Glutamatergic neuron (in vitro differentiated cells): ENCODE measurements at regions not wholly inside any gene's neighbourhood (a gene's known extent, or its start where the extent isn't known, plus 50 kb on each side); places are given as distances from the start of the nearest gene placed in this dataset.
"Not testable (repeated sequence)": the region's sequence is repeated elsewhere in the genome, so short reads cannot be mapped to it uniquely, and the experiment has no call there.

Source experiments
- DNase-seq: peaks from one replicate; pipeline ENCODE4 v3.0.0; 2022
- H3K27ac Mint-ChIP-seq: one replicate; pipeline ENCODE4 v1.8.0; 2020; ENCODE audit warnings: mild to moderate bottlenecking, mixed read lengths, inconsistent platforms; ENCODE audit not compliant: unreplicated experiment
- H3K27me3 Mint-ChIP-seq: one replicate; pipeline ENCODE4 v1.8.0; 2020; ENCODE audit warnings: mild to moderate bottlenecking, moderate library complexity, mixed read lengths, inconsistent platforms; ENCODE audit not compliant: unreplicated experiment
- H3K36me3 Mint-ChIP-seq: one replicate; pipeline ENCODE4 v1.8.0; 2020; ENCODE audit warnings: mild to moderate bottlenecking, mixed read lengths, inconsistent platforms; ENCODE audit not compliant: unreplicated experiment
- H3K4me1 Mint-ChIP-seq: one replicate; pipeline ENCODE4 v1.8.0; 2020; ENCODE audit warnings: mild to moderate bottlenecking, low read depth, mixed read lengths, inconsistent platforms; ENCODE audit not compliant: unreplicated experiment
- H3K4me3 Mint-ChIP-seq: one replicate; pipeline ENCODE4 v1.8.0; 2020; ENCODE audit warnings: mild to moderate bottlenecking, mixed read lengths, inconsistent platforms; ENCODE audit not compliant: unreplicated experiment
- H3K9me3 Mint-ChIP-seq: one replicate; pipeline ENCODE4 v1.8.0; 2020; ENCODE audit warnings: mild to moderate bottlenecking, moderate library complexity, mixed read lengths, inconsistent platforms; ENCODE audit not compliant: unreplicated experiment
- CTCF ChIP-seq: fragments of 200-600 bp; sonication (generic); IDR thresholded peaks from one replicate; pipeline ENCODE4 v1.5.0; 2021; ENCODE audit not compliant: partially characterized antibody, unreplicated experiment

DNA sequence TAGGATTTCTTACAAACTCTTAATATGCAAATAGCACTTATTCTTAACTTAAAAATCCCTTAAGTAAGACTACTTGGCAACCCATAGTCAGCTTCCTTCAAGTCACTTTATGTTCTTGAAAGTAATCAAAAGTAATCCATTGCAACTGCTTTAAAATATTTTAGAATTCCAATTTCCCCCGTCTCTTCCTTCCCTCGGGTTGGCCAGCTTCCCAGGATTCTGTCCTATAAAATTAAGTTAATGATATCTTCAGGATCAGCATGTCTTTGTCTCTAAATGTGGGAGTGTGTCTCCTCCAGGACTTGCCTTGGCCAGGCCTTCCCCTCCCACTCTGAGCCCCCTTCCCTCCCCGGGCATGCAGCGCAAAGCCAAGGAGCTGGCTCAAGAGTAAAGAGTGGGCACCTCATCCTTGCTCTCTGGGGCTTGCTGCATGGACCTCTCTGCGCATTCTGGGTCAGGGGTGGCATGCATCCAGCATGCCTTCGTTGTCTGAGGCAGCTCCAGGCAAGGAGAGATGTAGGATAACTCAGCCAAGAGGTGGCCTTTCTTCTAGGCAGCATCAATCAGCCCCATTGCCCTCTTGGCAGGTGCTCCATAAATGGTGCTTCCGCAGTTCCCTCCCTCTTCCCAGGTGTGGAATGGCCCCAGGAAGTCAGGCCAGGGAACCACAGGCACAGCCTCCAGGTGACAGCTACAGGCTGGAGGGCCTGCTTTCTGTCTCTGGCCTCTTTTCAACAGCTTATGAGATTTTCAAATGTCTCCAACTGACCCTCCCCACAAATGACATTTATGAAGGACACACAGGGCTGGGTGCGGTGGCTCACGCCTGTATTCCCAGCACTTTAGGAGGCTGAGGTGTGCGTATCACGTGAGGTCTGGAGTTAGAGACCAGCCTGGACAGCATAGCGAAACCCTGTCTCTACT is 108.7 kb upstream of the ALDH1A3 start:
- no peak for TF ChIP-seq CTCF

DNA sequence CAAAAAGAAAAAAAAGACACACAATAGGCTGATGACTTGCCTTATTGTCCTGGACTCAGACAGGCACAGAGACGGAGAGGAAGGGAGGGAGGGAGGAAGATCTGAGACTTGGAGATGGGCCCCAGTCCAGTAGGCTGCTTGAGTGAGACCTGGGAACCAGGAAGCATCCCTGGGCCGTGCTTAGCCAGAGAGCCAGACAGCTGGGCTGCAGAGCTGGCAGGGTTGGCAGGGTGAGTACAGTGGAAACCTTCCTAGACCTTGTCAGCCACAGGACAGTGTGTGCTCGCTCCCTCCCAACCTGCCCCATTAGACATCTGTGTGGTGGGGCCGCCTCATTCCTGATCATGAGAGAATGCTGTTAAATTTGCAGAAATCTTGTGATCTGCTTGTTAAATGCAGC is 107.9 kb upstream of the ALDH1A3 start:
- TF ChIP-seq CTCF = no peak
- Mint-ChIP-seq H3K4me3 (no peak overlapping the region), H3K4me1 (peaks cover 5% of the 10 kb centered on the region), H3K27me3 (peaks cover 4% of the 10 kb centered on the region), H3K9me3 (peaks cover 5% of the 10 kb centered on the region), H3K27ac (no peak overlapping the region), H3K36me3 (peaks cover 9% of the 10 kb centered on the region)
- DNase-seq = no peak

More for the DNA sequence above, 108.7 kb upstream of the ALDH1A3 start:
- Mint-ChIP-seq H3K4me3 (no peak overlapping the region), H3K36me3 (peaks cover 6% of the 10 kb centered on the region), H3K27ac (no peak overlapping the region), H3K9me3 (peaks cover 5% of the 10 kb centered on the region), H3K4me1 (peaks cover 9% of the 10 kb centered on the region), H3K27me3 (peaks cover 8% of the 10 kb centered on the region)
- no peak for DNase-seq

DNA sequence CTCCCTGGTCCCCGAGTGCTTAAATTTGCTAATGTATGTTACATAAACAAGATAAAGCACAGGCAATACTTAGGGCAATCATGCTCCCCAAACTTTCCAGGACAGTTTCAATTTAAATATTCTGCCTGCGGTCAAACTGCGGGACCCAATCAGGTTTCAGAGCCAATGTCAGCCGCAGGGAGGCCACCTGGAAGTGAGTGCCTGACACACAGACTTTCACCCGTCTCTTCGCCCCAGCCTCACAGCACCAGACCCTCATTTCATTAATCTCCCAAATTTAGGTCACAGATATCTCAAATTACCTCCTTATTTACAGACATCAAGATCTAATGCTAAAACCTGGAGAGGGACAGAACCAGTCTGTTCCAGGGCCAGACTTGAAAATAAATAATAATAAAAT is 107.2 kb upstream of the ALDH1A3 start:
- no peak overlapping the region for H3K4me3 Mint-ChIP-seq
- H3K27ac Mint-ChIP-seq = peak overlapping the region; percentile 94
- H3K9me3 Mint-ChIP-seq = peaks cover 3% of the 10 kb centered on the region
- H3K27me3 Mint-ChIP-seq = peaks cover 3% of the 10 kb centered on the region
- peaks cover 5% of the 10 kb centered on the region for H3K4me1 Mint-ChIP-seq
- TF ChIP-seq CTCF = no peak
- peaks cover 9% of the 10 kb centered on the region for H3K36me3 Mint-ChIP-seq
- DNase-seq = no peak

GRCh38 chr15:100772892-100773520 is 106.6 kb upstream of the ALDH1A3 start:
- Mint-ChIP-seq H3K27me3 (peaks cover 3% of the 10 kb centered on the region), H3K4me3 (no peak overlapping the region), H3K9me3 (peaks cover 3% of the 10 kb centered on the region), H3K27ac (peak overlapping the region; percentile 94), H3K36me3 (peaks cover 9% of the 10 kb centered on the region), H3K4me1 (peaks cover 5% of the 10 kb centered on the region)
- TF ChIP-seq CTCF = no peak
- DNase-seq = no peak

- not testable (repeated sequence) for H3K36me3 Mint-ChIP-seq, H3K9me3 Mint-ChIP-seq, H3K27ac Mint-ChIP-seq, H3K4me1 Mint-ChIP-seq, DNase-seq, H3K27me3 Mint-ChIP-seq, H3K4me3 Mint-ChIP-seq
Observed at GRCh38 chr15:100774044-100774443, 105.6 kb upstream of the ALDH1A3 start.
